ENCODE measurements at regions not wholly inside any gene's neighbourhood (a gene's known extent, or its start where the extent isn't known, plus 50 kb on each side); places are given as distances from the start of the nearest gene placed in this dataset.

DNA sequence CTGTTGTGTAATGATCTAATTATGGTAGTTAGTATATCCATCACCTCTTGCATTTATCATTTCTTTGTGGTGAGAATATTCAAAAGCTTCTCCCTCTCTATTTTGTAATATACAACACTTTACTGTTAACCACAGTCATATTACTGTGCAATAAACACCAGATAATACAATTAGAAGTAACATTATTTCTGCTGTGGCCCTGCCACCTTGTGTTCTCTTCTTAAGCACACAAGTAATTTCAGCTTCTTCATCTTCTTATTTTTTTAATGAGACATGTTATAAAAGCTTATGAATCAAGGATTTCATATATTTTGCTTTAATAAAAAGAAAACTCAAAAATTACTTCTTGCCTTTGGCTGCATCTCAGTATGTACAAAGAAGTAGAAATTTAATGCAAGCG is 675.2 kb upstream of the INTU start:
- TF ChIP-seq, protein P1, sequence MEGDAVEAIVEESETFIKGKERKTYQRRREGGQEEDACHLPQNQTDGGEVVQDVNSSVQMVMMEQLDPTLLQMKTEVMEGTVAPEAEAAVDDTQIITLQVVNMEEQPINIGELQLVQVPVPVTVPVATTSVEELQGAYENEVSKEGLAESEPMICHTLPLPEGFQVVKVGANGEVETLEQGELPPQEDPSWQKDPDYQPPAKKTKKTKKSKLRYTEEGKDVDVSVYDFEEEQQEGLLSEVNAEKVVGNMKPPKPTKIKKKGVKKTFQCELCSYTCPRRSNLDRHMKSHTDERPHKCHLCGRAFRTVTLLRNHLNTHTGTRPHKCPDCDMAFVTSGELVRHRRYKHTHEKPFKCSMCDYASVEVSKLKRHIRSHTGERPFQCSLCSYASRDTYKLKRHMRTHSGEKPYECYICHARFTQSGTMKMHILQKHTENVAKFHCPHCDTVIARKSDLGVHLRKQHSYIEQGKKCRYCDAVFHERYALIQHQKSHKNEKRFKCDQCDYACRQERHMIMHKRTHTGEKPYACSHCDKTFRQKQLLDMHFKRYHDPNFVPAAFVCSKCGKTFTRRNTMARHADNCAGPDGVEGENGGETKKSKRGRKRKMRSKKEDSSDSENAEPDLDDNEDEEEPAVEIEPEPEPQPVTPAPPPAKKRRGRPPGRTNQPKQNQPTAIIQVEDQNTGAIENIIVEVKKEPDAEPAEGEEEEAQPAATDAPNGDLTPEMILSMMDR (IDR thresholded peaks at IDR 0.05; ENCODE audit: low read depth, low read length, poor library complexity, severe bottlenecking), result no peak
- no peak for TF ChIP-seq EZH2phosphoT487 (IDR thresholded peaks at IDR 0.05; ENCODE audit: borderline replicate concordance, low read length)
